Chondrocyte (in vitro differentiated cells): ENCODE measurements at regions not wholly inside any gene's neighbourhood (a gene's known extent, or its start where the extent isn't known, plus 50 kb on each side); places are given as distances from the start of the nearest gene placed in this dataset.

Experiments
- DNase-seq: peaks from one replicate; pipeline ENCODE4 v3.0.0; 2021; ENCODE audit warnings: mixed read lengths, low spot score
- H3K27ac Mint-ChIP-seq: one replicate; pipeline ENCODE4 v1.8.0; 2021; ENCODE audit warnings: mild to moderate bottlenecking, moderate library complexity, mixed read lengths; ENCODE audit not compliant: unreplicated experiment
- H3K27me3 Mint-ChIP-seq: 2 replicates; pipeline ENCODE4 v1.8.0; 2021; ENCODE audit warnings: low read depth, mixed read lengths
- H3K36me3 Mint-ChIP-seq: 2 replicates; pipeline ENCODE4 v1.8.0; 2021; ENCODE audit warnings: low read depth, mixed read lengths
- H3K4me1 Mint-ChIP-seq: 2 replicates; pipeline ENCODE4 v1.8.0; 2021; ENCODE audit warnings: low read depth, mild to moderate bottlenecking, mixed read lengths
- H3K4me3 Mint-ChIP-seq: one replicate; pipeline ENCODE4 v1.8.0; 2021; ENCODE audit warnings: mild to moderate bottlenecking, moderate library complexity, mixed read lengths; ENCODE audit not compliant: unreplicated experiment
- H3K9me3 Mint-ChIP-seq: 2 replicates; pipeline ENCODE4 v1.8.0; 2021; ENCODE audit warnings: low read depth, mixed read lengths
- CTCF ChIP-seq: fragments of 200-600 bp; sonication (generic); IDR thresholded peaks from 2 replicates; pipeline ENCODE4 v1.5.0; 2021; ENCODE audit warnings: antibody characterized with exemption, mild to moderate bottlenecking, moderate library complexity

- DNase-seq: no peak
- no peaks in the 10 kb centered on the region for H3K36me3 Mint-ChIP-seq
- H3K27me3 Mint-ChIP-seq: peaks cover 4% of the 10 kb centered on the region
- H3K4me1 Mint-ChIP-seq: no peaks in the 10 kb centered on the region
- H3K27ac Mint-ChIP-seq: no peak overlapping the region
- TF ChIP-seq CTCF: no peak
- H3K9me3 Mint-ChIP-seq: no peaks in the 10 kb centered on the region
- no peak overlapping the region for H3K4me3 Mint-ChIP-seq
These were observed 291.8 kb downstream of the CDH10 start for GRCh38 chr5:24353016-24353415.

GRCh38 chr5:24353611-24354010 is 291.2 kb downstream of the CDH10 start:
- no peaks in the 10 kb centered on the region for H3K36me3 Mint-ChIP-seq
- no peaks in the 10 kb centered on the region for H3K9me3 Mint-ChIP-seq
- H3K4me1 Mint-ChIP-seq: no peaks in the 10 kb centered on the region
- H3K27ac Mint-ChIP-seq: no peak overlapping the region
- H3K27me3 Mint-ChIP-seq: peaks cover 4% of the 10 kb centered on the region
- H3K4me3 Mint-ChIP-seq: no peak overlapping the region
- TF ChIP-seq CTCF: no peak
- no peak for DNase-seq

- TF ChIP-seq CTCF: no peak
- Mint-ChIP-seq H3K4me3 (no peak overlapping the region), H3K36me3 (no peaks in the 10 kb centered on the region), H3K4me1 (peaks cover 6% of the 10 kb centered on the region), H3K27ac (no peak overlapping the region), H3K27me3 (no peaks in the 10 kb centered on the region), H3K9me3 (peaks cover 10% of the 10 kb centered on the region)
- DNase-seq: no peak
These were observed 280.8 kb downstream of the CDH10 start for GRCh38 chr5:24363789-24364481.

GRCh38 chr5:24364711-24365110 is 280.1 kb downstream of the CDH10 start:
- Mint-ChIP-seq H3K27ac (no peak overlapping the region), H3K9me3 (peaks cover 10% of the 10 kb centered on the region), H3K36me3 (no peaks in the 10 kb centered on the region), H3K4me3 (no peak overlapping the region), H3K4me1 (peaks cover 6% of the 10 kb centered on the region), H3K27me3 (no peaks in the 10 kb centered on the region)
- TF ChIP-seq CTCF: no peak
- DNase-seq: no peak

- no peak for TF ChIP-seq CTCF
- Mint-ChIP-seq H3K36me3 (no peaks in the 10 kb centered on the region), H3K4me1 (peaks cover 6% of the 10 kb centered on the region), H3K4me3 (no peak overlapping the region), H3K27ac (no peak overlapping the region), H3K9me3 (peaks cover 10% of the 10 kb centered on the region), H3K27me3 (no peaks in the 10 kb centered on the region)
- DNase-seq: no peak
These were observed 279.4 kb downstream of the CDH10 start for GRCh38 chr5:24365406-24365805.
